WI38 (cell line): ENCODE measurements at regions not wholly inside any gene's neighbourhood (a gene's known extent, or its start where the extent isn't known, plus 50 kb on each side); places are given as distances from the start of the nearest gene placed in this dataset.

ENCODE experiments used
- H3K4me3 ChIP-seq: 2 replicates; pipeline ENCODE4 v1.5.1; 2011; ENCODE audit warnings: low read depth, mild to moderate bottlenecking, control low read depth, low read length
- CTCF ChIP-seq: IDR thresholded peaks from 2 replicates; pipeline ENCODE4 v1.5.1; 2012; ENCODE audit warnings: low read depth, mild to moderate bottlenecking, control low read depth, low read length

DNA sequence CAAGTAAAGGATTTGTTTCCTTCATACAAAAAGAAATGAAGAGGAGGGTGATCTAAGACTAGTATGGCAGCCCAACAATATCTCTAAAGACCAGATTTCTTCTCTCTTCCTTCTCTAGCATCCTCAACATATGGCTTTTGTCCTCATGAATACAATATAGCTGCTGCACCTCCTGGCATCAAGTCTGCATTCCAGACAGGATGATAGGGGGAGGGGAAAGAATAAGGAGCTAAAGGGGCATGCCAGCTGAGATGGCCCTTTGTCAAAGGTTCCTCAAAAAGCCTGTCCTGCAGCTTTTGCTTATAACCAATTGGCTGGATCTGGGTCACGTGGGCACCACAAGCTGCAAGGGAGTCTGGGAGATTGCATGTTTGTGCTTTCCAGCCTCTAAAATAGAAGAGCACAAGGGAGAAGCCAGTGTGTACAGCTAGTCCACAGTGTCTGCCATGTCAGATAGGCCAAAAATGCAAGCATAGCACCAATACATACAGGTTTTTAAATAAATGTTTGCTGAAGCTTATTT is 132.6 kb downstream of the BCOR start:
- no peak overlapping the region for H3K4me3 ChIP-seq
- no peak for TF ChIP-seq CTCF

DNA sequence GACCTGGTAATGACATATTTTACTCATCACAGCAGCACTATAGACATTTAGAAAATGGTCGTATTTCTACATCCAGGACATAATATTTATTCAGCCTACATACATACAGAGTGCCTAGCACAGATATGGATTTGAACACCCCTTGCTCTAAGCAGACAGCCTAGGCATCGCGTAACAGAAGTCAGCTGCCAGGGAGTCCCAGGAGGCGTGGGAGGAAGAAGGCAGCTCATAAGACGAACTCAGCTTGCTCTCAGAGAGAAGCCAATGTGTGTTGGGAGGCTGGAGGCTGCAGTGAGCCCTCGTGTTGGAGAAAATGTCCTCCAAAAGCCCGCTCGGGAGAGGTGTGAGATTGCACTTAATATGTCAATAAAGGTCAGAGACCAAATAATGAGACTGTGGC is 131.6 kb downstream of the BCOR start:
- no peak for TF ChIP-seq CTCF
- no peak overlapping the region for H3K4me3 ChIP-seq

DNA sequence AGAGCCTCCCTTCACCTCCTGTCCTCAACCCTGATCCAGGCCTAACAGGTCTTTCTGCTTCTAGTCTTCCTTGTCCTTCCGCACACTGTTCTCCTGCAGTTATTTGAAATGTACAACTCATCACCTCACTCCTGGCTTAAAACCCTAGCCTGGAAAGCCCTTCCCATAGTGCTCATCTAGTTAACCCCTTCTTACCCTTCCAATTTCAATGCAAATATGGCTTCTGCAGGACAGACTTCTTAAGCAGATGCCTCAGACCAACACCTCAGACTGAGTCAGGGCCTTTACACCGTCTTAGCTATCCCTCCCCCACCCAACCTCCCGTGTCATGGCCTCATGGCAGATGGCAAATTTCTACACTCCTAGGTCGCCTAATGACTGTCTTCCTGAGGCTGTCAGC is 130.4 kb downstream of the BCOR start:
- no peak for TF ChIP-seq CTCF
- no peak overlapping the region for H3K4me3 ChIP-seq

GRCh38 chrX:39969099-39969818 is 128.5 kb downstream of the BCOR start:
- H3K4me3 ChIP-seq: no peak overlapping the region
- no peak for TF ChIP-seq CTCF

DNA sequence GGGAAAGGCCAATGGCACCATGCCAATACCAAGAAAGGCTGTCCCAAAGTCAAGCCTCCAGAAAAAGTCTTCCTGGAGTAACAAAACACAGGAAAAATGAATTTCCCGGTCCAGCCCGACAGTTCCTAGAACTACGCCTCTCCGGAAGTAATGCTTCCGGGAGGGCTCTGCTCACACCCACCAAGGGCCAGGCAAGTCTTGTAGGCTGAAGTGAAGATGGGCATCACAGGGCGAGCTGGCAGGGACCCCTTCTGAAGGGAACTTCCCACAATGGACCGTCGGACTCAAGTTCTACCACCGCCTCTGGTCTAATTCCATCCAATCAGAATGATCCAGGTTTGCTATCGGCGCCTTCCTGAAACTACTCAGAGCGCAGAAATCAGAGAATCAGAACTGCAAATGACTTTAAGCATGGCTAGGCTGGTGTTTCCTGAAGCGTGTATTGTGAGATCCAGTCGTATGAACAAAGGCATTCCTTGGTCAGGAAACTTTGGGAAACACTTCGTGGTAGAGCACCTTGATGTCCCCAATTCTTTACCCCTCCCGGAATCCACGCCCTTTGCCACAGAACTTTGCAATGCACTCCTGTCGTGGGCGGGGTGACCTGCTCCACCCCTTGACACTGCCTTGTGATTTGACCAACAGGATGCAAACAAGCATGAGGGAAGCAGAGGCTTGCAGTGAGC is 127.8 kb downstream of the BCOR start:
- no peak for TF ChIP-seq CTCF
- no peak overlapping the region for H3K4me3 ChIP-seq

DNA sequence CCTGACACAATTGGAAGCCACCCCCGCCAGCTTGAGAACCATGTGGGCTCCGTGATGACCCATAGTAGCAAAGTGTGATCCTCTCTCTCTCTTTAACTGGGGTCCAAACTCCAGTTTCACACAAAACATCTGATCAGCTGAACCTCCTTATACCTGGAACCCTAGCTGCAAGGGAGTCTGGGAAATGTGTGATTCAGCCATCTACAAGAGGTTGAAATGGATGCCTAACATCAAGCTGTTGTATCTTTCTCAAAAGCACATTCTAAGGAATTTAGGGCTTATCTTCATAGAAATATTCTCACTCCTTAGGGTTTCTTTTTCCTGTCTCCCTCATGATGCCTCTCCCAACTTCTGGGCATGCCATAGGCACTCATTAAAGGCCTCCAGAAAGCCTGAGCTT is 126.0 kb downstream of the BCOR start:
- no peak overlapping the region for H3K4me3 ChIP-seq
- no peak for TF ChIP-seq CTCF

GRCh38 chrX:39972340-39972739 is 125.4 kb downstream of the BCOR start:
- no peak overlapping the region for H3K4me3 ChIP-seq
- TF ChIP-seq CTCF: no peak
